Neural progenitor cell (in vitro differentiated cells): ENCODE measurements at regions not wholly inside any gene's neighbourhood (a gene's known extent, or its start where the extent isn't known, plus 50 kb on each side); places are given as distances from the start of the nearest gene placed in this dataset.
"Not testable (repeated sequence)": the region's sequence is repeated elsewhere in the genome, so short reads cannot be mapped to it uniquely, and the experiment has no call there.

Experiments
- DNase-seq: peaks from one replicate; pipeline ENCODE4 v3.0.0-alpha.2; 2016; ENCODE audit warnings: low spot score
- H2AFZ ChIP-seq: fragments of 200-600 bp; sonication (generic); replicated peaks from 2 replicates; pipeline ENCODE4 v1.6.1; 2016; ENCODE audit warnings: antibody characterized with exemption
- H3F3A ChIP-seq: fragments of 200-600 bp; sonication (generic); 2 replicates; pipeline ENCODE4 v1.6.1; 2016; ENCODE audit warnings: antibody characterized with exemption, low read depth
- H3K27ac ChIP-seq: fragments of 200-600 bp; sonication (generic); 2 replicates; pipeline ENCODE4 v1.5.1; 2016; ENCODE audit warnings: mild to moderate bottlenecking
- H3K27me3 ChIP-seq: fragments of 200-600 bp; sonication (generic); 2 replicates; pipeline ENCODE4 v1.6.1; 2016; ENCODE audit warnings: mild to moderate bottlenecking, moderate library complexity
- H3K36me3 ChIP-seq: fragments of 200-600 bp; sonication (generic); 2 replicates; pipeline ENCODE4 v1.5.1; 2016
- H3K4me1 ChIP-seq: fragments of 200-600 bp; sonication (generic); 2 replicates; pipeline ENCODE4 v1.6.1; 2016; ENCODE audit warnings: mixed run types
- H3K4me2 ChIP-seq: fragments of 200-600 bp; sonication (generic); 2 replicates; pipeline ENCODE4 v1.6.1; 2016
- H3K4me3 ChIP-seq: fragments of 200-600 bp; sonication (generic); 2 replicates; pipeline ENCODE4 v1.5.1; 2016
- H3K79me2 ChIP-seq: fragments of 200-600 bp; sonication (generic); 2 replicates; pipeline ENCODE4 v1.6.1; 2016; ENCODE audit warnings: low read depth
- H3K9ac ChIP-seq: fragments of 200-600 bp; sonication (generic); 2 replicates; pipeline ENCODE4 v1.6.1; 2016
- H3K9me3 ChIP-seq: fragments of 200-600 bp; sonication (generic); 2 replicates; pipeline ENCODE4 v1.5.1; 2016; ENCODE audit warnings: low read depth
- H4K20me1 ChIP-seq: fragments of 200-600 bp; sonication (generic); 2 replicates; pipeline ENCODE4 v1.6.1; 2016; ENCODE audit warnings: low read depth
- H3K27ac Mint-ChIP-seq: 3 replicates; pipeline ENCODE4 v1.8.0; 2021; ENCODE audit warnings: mixed read lengths
- H3K27me3 Mint-ChIP-seq: 2 replicates; pipeline ENCODE4 v1.8.0; 2022; ENCODE audit warnings: low read depth, mild to moderate bottlenecking, inconsistent platforms, moderate library complexity, mixed read lengths; ENCODE audit not compliant: insufficient read depth
- H3K36me3 Mint-ChIP-seq: 3 replicates; pipeline ENCODE4 v1.8.0; 2021; ENCODE audit warnings: mixed read lengths
- H3K4me1 Mint-ChIP-seq: 3 replicates; pipeline ENCODE4 v1.8.0; 2021; ENCODE audit warnings: mixed read lengths
- H3K4me3 Mint-ChIP-seq: 3 replicates; pipeline ENCODE4 v1.8.0; 2021; ENCODE audit warnings: mild to moderate bottlenecking, moderate library complexity, mixed read lengths
- H3K9me3 Mint-ChIP-seq: 3 replicates; pipeline ENCODE4 v1.8.0; 2020; ENCODE audit warnings: mixed read lengths
- EZH2 ChIP-seq: fragments of 200-600 bp; sonication (generic); IDR thresholded peaks from 2 replicates; pipeline ENCODE4 v1.6.1; 2017; ENCODE audit warnings: antibody characterized with exemption, mild to moderate bottlenecking, moderate library complexity
- EZH2phosphoT487 ChIP-seq: fragments of 200-600 bp; sonication (generic); IDR thresholded peaks from 2 replicates; pipeline ENCODE4 v1.6.1; 2017; ENCODE audit warnings: antibody characterized with exemption
- TF ChIP-seq, protein P1 (sequence below): fragments of 200-600 bp; sonication (generic); IDR thresholded peaks from 2 replicates; pipeline ENCODE4 v1.5.1; 2017; ENCODE audit warnings: antibody characterized with exemption, mild to moderate bottlenecking

DNA sequence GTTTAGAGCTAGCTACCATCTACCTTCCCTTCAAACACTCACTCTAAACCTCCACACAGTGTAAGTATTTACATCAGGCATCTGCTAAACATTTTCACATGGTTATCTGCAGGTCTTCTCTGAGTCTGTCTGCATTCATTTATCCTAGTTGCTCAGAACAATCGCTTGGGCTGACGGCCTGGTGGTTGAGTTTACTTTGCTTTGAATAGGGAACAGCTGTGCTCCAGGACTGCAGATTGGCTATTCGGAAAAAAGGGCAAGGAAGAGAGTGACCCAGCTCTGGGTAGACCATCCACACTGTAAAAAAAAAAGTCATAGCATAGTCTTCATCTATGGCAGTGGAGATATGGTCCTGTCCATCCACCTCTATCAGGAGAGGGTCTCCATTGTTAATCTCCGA, 115.3 kb upstream of the ESR1 start:
- Mint-ChIP-seq H3K4me3 (no peak overlapping the region), H3K27ac (no peak overlapping the region), H3K27me3 (peaks cover 4% of the 10 kb centered on the region), H3K36me3 (no peaks in the 10 kb centered on the region), H3K4me1 (peaks cover 2% of the 10 kb centered on the region), H3K9me3 (no peaks in the 10 kb centered on the region)
- Histone ChIP-seq H3K36me3 (no peaks in the 10 kb centered on the region), H3K9me3 (no peaks in the 10 kb centered on the region), H3K4me1 (peaks cover 7% of the 10 kb centered on the region), H3K27ac (no peak overlapping the region), H3K27me3 (no peaks in the 10 kb centered on the region), H3K9ac (no peak overlapping the region), H3K4me2 (peak overlapping the region; percentile 2), H3F3A (no peaks in the 10 kb centered on the region), H2AFZ (peak overlapping the region; percentile 46), H3K4me3 (no peak overlapping the region), H3K79me2 (no peaks in the 10 kb centered on the region), H4K20me1 (no peaks in the 10 kb centered on the region)
- TF ChIP-seq EZH2 (no peak), EZH2phosphoT487 (no peak)
- TF ChIP-seq, protein P1, sequence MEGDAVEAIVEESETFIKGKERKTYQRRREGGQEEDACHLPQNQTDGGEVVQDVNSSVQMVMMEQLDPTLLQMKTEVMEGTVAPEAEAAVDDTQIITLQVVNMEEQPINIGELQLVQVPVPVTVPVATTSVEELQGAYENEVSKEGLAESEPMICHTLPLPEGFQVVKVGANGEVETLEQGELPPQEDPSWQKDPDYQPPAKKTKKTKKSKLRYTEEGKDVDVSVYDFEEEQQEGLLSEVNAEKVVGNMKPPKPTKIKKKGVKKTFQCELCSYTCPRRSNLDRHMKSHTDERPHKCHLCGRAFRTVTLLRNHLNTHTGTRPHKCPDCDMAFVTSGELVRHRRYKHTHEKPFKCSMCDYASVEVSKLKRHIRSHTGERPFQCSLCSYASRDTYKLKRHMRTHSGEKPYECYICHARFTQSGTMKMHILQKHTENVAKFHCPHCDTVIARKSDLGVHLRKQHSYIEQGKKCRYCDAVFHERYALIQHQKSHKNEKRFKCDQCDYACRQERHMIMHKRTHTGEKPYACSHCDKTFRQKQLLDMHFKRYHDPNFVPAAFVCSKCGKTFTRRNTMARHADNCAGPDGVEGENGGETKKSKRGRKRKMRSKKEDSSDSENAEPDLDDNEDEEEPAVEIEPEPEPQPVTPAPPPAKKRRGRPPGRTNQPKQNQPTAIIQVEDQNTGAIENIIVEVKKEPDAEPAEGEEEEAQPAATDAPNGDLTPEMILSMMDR, result no peak
- peak; percentile 22 for DNase-seq

DNA sequence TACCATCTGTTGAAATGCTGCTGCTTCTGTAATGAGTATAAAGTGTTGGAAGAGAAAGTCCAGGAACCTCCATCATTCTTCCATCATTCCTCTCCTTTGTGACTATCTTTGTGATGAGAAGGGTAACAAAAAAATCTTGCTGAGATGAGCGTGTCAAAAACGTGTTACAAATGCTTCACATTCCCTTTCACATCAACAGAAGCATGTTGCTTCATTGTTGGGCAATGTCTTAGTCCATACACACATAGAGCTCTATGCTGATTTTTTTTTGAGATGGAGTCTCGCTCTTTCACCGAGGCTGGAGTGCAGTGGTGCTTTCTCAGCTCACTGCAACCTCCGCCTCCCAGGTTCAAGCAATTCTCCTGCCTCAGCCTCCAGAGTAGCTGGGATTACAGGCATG, 114.1 kb upstream of the ESR1 start:
- Histone ChIP-seq H3K9ac (no peak overlapping the region), H3K36me3 (no peaks in the 10 kb centered on the region), H3K4me2 (no peak overlapping the region), H3K4me3 (no peak overlapping the region), H3K27ac (no peak overlapping the region), H3F3A (no peaks in the 10 kb centered on the region), H3K9me3 (no peaks in the 10 kb centered on the region), H4K20me1 (no peaks in the 10 kb centered on the region), H3K4me1 (peaks cover 7% of the 10 kb centered on the region), H3K79me2 (no peaks in the 10 kb centered on the region), H2AFZ (no peak overlapping the region), H3K27me3 (no peaks in the 10 kb centered on the region)
- peaks cover 4% of the 10 kb centered on the region for H3K27me3 Mint-ChIP-seq
- H3K9me3 Mint-ChIP-seq, result no peaks in the 10 kb centered on the region
- DNase-seq, result no peak
- H3K36me3 Mint-ChIP-seq, result no peaks in the 10 kb centered on the region
- H3K4me3 Mint-ChIP-seq, result no peak overlapping the region
- no peak for TF ChIP-seq EZH2
- TF ChIP-seq EZH2phosphoT487, result no peak
- TF ChIP-seq, protein P1, result no peak
- H3K4me1 Mint-ChIP-seq, result peaks cover 2% of the 10 kb centered on the region
- H3K27ac Mint-ChIP-seq, result no peak overlapping the region

- Histone ChIP-seq H3K27ac (no peak overlapping the region), H3K79me2 (no peaks in the 10 kb centered on the region), H3K4me3 (no peak overlapping the region), H3K9me3 (no peaks in the 10 kb centered on the region), H3F3A (no peaks in the 10 kb centered on the region), H3K9ac (no peak overlapping the region), H3K4me1 (peaks cover 7% of the 10 kb centered on the region), H3K27me3 (no peaks in the 10 kb centered on the region), H3K4me2 (no peak overlapping the region), H2AFZ (peak overlapping the region; percentile 46), H3K36me3 (no peaks in the 10 kb centered on the region), H4K20me1 (no peaks in the 10 kb centered on the region)
- no peak overlapping the region for H3K27ac Mint-ChIP-seq
- H3K9me3 Mint-ChIP-seq, result no peaks in the 10 kb centered on the region
- H3K4me3 Mint-ChIP-seq, result no peak overlapping the region
- DNase-seq, result no peak
- H3K4me1 Mint-ChIP-seq, result peaks cover 2% of the 10 kb centered on the region
- H3K36me3 Mint-ChIP-seq, result no peaks in the 10 kb centered on the region
- TF ChIP-seq EZH2, result no peak
- TF ChIP-seq, protein P1, result no peak
- TF ChIP-seq EZH2phosphoT487, result no peak
- peaks cover 4% of the 10 kb centered on the region for H3K27me3 Mint-ChIP-seq
These were observed 112.3 kb upstream of the ESR1 start for GRCh38 chr6:151695156-151695555.

- H3K4me1 ChIP-seq, H3K4me2 ChIP-seq, H2AFZ ChIP-seq, H4K20me1 ChIP-seq, H3K4me3 Mint-ChIP-seq, H3K27ac Mint-ChIP-seq, H3K4me3 ChIP-seq, H3K9me3 Mint-ChIP-seq, H3K4me1 Mint-ChIP-seq, DNase-seq, H3K27ac ChIP-seq, H3K9me3 ChIP-seq, H3K36me3 Mint-ChIP-seq, H3K79me2 ChIP-seq, H3K27me3 Mint-ChIP-seq, H3K27me3 ChIP-seq, H3F3A ChIP-seq, H3K36me3 ChIP-seq, H3K9ac ChIP-seq: not testable (repeated sequence)
These were observed 111.2 kb upstream of the ESR1 start for GRCh38 chr6:151696302-151696701.
